Heart left ventricle (tissue), 13 donors: ENCODE measurements at regions not wholly inside any gene's neighbourhood (a gene's known extent, or its start where the extent isn't known, plus 50 kb on each side); places are given as distances from the start of the nearest gene placed in this dataset.

Experiments used
- POLR2A ChIP-seq, 2 donors: fragments of 450-650 bp; IDR thresholded peaks; one replicate each; pipeline ENCODE4 v1.6.1; 2017; ENCODE audit warnings: antibody characterized with exemption in 2 of 2, mild to moderate bottlenecking in 2 of 2, moderate library complexity in 2 of 2
- TF ChIP-seq, protein P1 (sequence below), 12 donors: fragments of 200-600 bp; sonication (generic) in 4 of 12; IDR thresholded peaks; one replicate each; pipeline versions ENCODE4 v1.5.0 to v1.8.0; 2018 to 2022; ENCODE audit warnings: antibody characterized with exemption in 12 of 12, mild to moderate bottlenecking in 5 of 12
- donor health status: ischemic (EF 13 %, LVEDD 7.1; RV severe dilation, severe dysfunction).
- donor health status: DM: no; HTN: yes; CAD: no.
- donor health status: DM: no; HTN: no; CAD: no.
- donor health status: ischemic (EF 25% LVEDD 6.9; RV normal size, moderate dysfunction).
- donor health status: ischemic (EF 25% LVEDD 5.7; RV mildly dilated, moderate dysfunction).
- donor health status: ischemic (EF 35%, LVEDD 5.7; RV mildly dilated, moderate dysfunction).
- donor health status: nonischemic (EF 11% LVEDD 7.7; RV severe dilation, severe dysfunction).
- donor health status: DM: yes; HTN: yes; CAD: no.
- donor health status: PGD.
- donor health status: ischemic (EF 29% LVEDD 5.4; RV normal size, mild dysfunction).
- donor health status: nonischemic (EF 23%, LVEDD 6.1; RV moderate dilation, normal function).

DNA sequence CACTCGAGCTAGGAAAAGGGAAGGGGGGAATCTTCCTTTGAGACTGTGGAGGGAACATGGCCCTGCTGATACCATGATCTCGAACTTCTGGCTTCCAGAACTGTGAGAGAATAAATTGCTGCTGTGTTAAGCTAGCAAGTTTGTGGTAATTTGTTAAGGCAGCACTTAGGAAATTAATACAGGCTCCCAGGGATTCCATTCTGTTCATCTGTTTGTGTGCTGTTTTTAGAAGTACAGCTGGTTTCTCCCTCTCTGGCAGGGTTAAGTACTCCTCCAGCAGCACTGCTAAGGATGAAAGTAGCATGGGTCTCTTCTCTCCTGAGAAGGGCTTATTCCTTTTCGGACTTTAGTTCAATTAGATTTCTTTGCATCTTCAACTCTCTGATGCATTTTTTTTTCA is 268.3 kb downstream of the HHIPL2 start:
- TF ChIP-seq, protein P1, sequence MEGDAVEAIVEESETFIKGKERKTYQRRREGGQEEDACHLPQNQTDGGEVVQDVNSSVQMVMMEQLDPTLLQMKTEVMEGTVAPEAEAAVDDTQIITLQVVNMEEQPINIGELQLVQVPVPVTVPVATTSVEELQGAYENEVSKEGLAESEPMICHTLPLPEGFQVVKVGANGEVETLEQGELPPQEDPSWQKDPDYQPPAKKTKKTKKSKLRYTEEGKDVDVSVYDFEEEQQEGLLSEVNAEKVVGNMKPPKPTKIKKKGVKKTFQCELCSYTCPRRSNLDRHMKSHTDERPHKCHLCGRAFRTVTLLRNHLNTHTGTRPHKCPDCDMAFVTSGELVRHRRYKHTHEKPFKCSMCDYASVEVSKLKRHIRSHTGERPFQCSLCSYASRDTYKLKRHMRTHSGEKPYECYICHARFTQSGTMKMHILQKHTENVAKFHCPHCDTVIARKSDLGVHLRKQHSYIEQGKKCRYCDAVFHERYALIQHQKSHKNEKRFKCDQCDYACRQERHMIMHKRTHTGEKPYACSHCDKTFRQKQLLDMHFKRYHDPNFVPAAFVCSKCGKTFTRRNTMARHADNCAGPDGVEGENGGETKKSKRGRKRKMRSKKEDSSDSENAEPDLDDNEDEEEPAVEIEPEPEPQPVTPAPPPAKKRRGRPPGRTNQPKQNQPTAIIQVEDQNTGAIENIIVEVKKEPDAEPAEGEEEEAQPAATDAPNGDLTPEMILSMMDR (IDR thresholded peaks at IDR 0.05), result no peak
- TF ChIP-seq POLR2A (IDR thresholded peaks at IDR 0.05), result no peak
